Dendritic cell treated with granulocyte-macrophage colony-stimulating factor and Interleukin-4, amounts not matched to agents 40 ng/mL and 50 ng/mL, for 4 days (primary cell): ENCODE measurements at regions not wholly inside any gene's neighbourhood (a gene's known extent, or its start where the extent isn't known, plus 50 kb on each side); places are given as distances from the start of the nearest gene placed in this dataset.

Experiments used
- H3K27ac Mint-ChIP-seq: one replicate; pipeline ENCODE4 v1.8.0; 2022; ENCODE audit warnings: mild to moderate bottlenecking, mixed read lengths
- H3K27me3 Mint-ChIP-seq: one replicate; pipeline ENCODE4 v1.8.0; 2022; ENCODE audit warnings: mild to moderate bottlenecking, mixed read lengths
- H3K36me3 Mint-ChIP-seq: one replicate; pipeline ENCODE4 v1.8.0; 2022; ENCODE audit warnings: low read depth, mixed read lengths
- H3K4me1 Mint-ChIP-seq: one replicate; pipeline ENCODE4 v1.8.0; 2022; ENCODE audit warnings: low read depth, mixed read lengths
- H3K4me3 Mint-ChIP-seq: one replicate; pipeline ENCODE4 v1.8.0; 2022; ENCODE audit warnings: mild to moderate bottlenecking, moderate library complexity, mixed read lengths
- H3K9me3 Mint-ChIP-seq: one replicate; pipeline ENCODE4 v1.8.0; 2022; ENCODE audit warnings: mixed read lengths
- intact Hi-C: fragments of 100-400 bp; cut with micrococcal nuclease; formaldehyde crosslinking; loops from one replicate; pipeline ENCODE4 v1.15.0; 2022

DNA sequence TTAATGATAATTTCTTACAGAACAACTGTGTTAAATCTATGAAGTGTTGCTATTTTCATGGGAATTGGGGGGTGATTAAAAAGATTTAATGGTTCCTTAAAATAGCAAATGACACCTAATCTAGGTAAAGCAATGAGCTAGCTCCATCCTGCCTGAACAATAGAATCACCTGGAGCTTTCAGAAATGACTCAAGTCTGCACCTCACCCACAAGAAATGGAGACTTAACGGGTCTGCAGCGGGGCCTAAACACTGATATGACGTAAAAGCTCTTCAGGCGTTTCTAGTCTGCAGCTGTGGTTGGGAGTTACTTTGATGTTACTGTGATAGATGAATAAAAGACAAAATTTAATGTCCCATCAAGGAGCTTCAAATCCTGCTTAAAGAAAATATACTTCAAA lies 328.2 kb downstream of the RND3 start:
- H3K4me1 Mint-ChIP-seq: no peaks in the 10 kb centered on the region
- H3K36me3 Mint-ChIP-seq: no peaks in the 10 kb centered on the region
- H3K4me3 Mint-ChIP-seq: no peak overlapping the region
- no peaks in the 10 kb centered on the region for H3K27me3 Mint-ChIP-seq
- H3K27ac Mint-ChIP-seq: no peak overlapping the region
- H3K9me3 Mint-ChIP-seq: no peaks in the 10 kb centered on the region
- intact Hi-C loops: no loop called here

DNA sequence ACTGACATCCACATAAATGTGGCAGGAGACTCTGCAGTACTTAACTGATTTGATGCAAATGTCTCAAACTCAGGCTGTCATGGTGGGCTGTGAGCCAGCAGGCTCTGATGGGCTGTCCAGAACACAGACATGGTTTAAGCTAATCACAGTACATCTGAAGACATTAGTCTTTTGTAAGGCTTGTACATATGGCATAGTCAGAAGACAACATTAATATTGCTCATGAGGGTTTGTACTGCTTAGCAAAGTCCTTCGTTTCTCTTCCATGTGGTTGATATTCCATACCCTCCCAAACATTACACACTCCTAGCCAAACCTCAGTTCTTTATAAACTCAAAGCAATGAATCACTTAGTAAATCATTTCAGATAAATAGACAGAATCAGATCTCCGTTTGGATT lies 330.6 kb downstream of the RND3 start:
- Mint-ChIP-seq H3K9me3 (peaks cover 8% of the 10 kb centered on the region), H3K27ac (no peak overlapping the region), H3K27me3 (no peaks in the 10 kb centered on the region)

DNA sequence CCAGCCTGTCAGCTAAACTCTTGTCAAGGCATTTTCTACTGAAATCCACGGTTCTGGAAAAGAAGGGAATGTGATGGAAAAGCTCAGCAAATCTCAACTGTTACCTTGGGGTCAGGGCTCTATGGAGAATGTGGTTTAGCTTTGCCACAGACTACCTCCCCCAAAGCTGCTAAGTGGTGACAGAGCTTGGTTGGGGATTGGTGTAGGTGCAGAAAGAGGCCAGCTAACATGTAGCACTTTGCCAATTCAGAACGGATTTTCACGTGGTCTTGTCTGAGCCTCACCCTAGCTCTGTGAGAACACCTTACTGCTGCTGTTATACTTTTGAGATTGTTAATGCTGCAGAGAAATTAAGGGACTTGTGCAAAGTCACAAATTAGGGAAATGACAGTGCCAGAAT lies 331.1 kb downstream of the RND3 start:
- no peak overlapping the region for H3K27ac Mint-ChIP-seq
- H3K4me3 Mint-ChIP-seq: no peak overlapping the region
- intact Hi-C loops: no loop called here
- peaks cover 8% of the 10 kb centered on the region for H3K9me3 Mint-ChIP-seq
- H3K27me3 Mint-ChIP-seq: no peaks in the 10 kb centered on the region
- no peaks in the 10 kb centered on the region for H3K36me3 Mint-ChIP-seq
- H3K4me1 Mint-ChIP-seq: no peaks in the 10 kb centered on the region

More for the DNA sequence above, 330.6 kb downstream of the RND3 start:
- Mint-ChIP-seq H3K36me3 (no peaks in the 10 kb centered on the region), H3K4me1 (no peaks in the 10 kb centered on the region), H3K4me3 (no peak overlapping the region)
- intact Hi-C loops: no loop called here

DNA sequence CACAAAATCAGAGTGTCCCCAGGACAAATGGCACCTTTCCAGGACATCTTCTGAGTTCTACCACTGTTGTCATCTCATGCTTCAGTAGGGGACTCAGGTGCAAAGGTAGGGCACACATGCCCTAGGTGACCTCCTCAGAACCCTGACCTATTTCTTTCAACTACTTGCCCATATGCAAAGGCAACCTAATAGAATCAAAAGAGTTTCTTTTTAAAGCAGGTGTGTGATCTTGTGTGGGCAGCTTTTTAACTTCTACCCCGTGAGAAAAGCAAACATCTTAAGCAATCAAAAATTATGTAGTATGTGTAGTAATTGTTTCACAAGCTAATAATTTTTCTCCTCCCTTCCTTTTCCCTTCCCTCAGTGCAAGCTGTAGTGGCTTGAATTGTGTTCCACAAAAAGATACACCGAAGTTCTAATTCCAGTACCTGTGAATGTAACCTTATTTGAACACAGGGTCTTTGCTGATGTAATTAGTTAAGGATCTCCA lies 333.1 kb downstream of the RND3 start:
- Mint-ChIP-seq H3K27me3 (no peaks in the 10 kb centered on the region), H3K9me3 (peaks cover 8% of the 10 kb centered on the region), H3K36me3 (no peaks in the 10 kb centered on the region), H3K27ac (no peak overlapping the region), H3K4me1 (no peaks in the 10 kb centered on the region), H3K4me3 (no peak overlapping the region)
- intact Hi-C loops: no loop called here

DNA sequence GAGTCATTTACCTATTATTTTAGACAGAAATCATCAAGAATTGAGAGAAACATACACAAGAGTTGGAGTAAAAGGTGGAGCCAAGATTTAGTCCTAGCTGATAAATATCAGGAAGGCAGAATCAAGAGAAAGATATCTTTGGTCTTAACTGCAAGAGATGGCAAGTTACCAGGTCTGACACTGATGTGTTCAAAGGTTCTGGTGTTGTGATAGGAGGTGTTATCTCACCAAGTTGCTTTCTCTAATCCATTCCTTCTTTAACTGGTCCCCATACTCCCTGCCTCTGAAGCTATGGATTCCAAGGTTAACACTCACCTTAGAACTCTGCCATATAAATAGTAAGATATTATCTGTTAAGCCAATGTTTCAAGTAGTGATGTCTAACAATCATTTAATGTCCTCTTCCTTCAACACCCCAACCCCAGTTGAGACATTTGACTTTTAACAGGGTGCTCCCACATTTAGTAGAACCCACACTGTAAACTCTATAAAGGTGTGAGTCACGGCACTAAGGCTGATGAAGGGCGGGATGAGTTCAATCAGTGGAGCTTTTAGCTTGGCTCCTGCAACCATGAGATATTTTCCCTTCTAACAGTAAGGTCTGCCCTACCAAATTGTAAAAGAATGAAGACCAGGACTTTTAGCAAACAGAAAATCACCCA lies 333.7 kb downstream of the RND3 start:
- H3K9me3 Mint-ChIP-seq: peaks cover 9% of the 10 kb centered on the region
- no peak overlapping the region for H3K4me3 Mint-ChIP-seq
- no peaks in the 10 kb centered on the region for H3K36me3 Mint-ChIP-seq
- H3K27ac Mint-ChIP-seq: no peak overlapping the region
- H3K27me3 Mint-ChIP-seq: no peaks in the 10 kb centered on the region
- H3K4me1 Mint-ChIP-seq: no peaks in the 10 kb centered on the region
- intact Hi-C loops: no loop called here

DNA sequence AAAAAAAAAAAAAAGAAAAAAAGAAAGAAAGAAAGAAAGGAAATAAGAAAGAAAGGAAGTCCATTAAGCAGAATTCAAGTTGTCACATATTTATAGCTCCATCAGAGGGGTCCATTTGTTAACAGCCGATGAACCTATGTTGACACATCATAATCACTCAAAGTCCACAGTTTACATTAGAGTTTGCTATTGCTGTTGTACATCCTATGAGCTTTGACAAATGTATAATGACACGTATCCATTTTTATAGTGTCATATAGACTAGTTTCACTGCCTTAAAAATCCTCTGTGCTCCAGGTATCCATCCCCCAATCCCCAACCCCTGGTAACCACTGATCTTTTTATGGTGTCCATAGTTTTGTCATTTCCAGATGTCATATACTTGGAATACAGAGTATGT lies 335.2 kb downstream of the RND3 start:
- H3K36me3 Mint-ChIP-seq: no peaks in the 10 kb centered on the region
- no peaks in the 10 kb centered on the region for H3K27me3 Mint-ChIP-seq
- intact Hi-C loops: no loop called here
- H3K4me3 Mint-ChIP-seq: no peak overlapping the region
- peaks cover 24% of the 10 kb centered on the region for H3K9me3 Mint-ChIP-seq
- no peak overlapping the region for H3K27ac Mint-ChIP-seq
- H3K4me1 Mint-ChIP-seq: no peaks in the 10 kb centered on the region

DNA sequence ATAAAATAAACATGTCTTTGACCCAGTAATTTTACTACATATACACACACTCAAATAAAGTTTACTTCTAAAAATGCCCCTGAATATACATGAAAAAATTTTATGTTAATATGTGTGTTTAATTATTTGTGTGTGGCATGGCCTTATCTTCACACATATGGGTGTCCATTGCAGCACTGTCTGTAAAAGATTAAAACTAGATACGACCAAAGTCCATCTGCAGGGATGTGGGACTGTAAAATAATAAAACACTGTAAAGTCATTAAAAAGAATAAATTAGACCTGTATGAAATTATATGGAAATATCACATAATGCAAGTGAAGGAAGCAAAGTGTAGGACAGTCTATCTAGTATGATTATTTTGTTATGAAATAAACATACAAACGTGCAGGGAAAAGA lies 337.3 kb downstream of the RND3 start:
- Mint-ChIP-seq H3K36me3 (no peaks in the 10 kb centered on the region), H3K4me1 (no peaks in the 10 kb centered on the region), H3K27me3 (no peaks in the 10 kb centered on the region), H3K4me3 (no peak overlapping the region), H3K9me3 (peaks cover 45% of the 10 kb centered on the region), H3K27ac (no peak overlapping the region)
- intact Hi-C loops: no loop called here

DNA sequence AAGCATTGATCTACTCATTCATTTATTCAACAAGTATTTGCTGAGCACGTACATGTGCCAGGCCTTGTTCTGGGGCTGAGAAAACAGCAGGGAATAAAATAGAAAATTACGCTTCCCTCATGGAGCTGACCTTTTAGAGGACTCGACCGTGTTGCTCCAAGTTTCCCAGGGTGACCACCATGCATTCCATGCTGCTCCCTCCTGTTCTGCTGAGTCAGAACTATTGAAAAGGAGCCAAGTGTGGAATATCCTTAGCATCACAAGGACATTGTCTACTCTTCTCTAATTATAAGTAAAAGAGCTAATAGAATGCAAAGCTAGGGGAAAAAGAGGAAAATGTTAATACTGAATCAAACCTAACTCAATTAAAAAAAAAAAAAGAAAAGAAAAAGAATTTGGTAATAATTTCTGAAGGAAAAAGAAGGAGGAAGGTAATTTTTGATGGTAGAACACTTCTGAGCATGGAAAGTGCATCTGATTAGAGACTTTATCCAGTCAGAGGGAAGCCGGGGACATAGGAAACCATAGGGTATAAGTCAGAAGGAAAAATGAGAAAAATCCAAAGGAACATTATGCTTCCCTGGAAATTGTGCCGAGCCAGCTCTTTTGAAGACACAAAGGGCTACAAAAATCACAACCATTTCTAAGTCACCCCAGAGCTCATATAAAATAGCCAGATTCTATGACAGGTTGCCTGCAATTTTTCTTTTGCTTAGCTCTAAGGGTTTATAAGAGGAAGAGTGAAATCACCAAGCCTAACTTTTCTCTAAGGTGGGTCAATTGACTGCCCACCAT lies 339.4 kb downstream of the RND3 start:
- H3K4me1 Mint-ChIP-seq: no peaks in the 10 kb centered on the region
- no peak overlapping the region for H3K27ac Mint-ChIP-seq
- no peak overlapping the region for H3K4me3 Mint-ChIP-seq
- intact Hi-C loops: no loop called here
- H3K27me3 Mint-ChIP-seq: no peaks in the 10 kb centered on the region
- H3K36me3 Mint-ChIP-seq: no peaks in the 10 kb centered on the region
- H3K9me3 Mint-ChIP-seq: peaks cover 45% of the 10 kb centered on the region

DNA sequence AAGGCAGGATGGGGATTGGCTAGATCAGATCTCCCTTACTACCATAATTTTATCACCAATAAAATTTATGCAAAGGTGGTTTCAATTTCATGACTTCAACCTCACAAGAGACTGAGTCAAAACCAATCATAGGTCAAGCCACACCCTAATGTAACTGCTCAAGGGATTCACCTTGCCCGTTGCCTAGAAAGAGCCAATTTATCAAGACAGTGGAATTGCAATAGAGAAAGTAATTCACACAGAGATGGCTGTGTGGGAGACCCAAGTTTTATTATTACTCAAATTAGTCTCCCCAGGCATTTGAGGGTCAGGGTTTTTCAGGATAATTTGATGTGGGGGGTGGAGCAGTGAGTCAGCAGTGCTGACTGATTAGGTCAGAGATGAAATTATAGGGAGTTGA lies 340.6 kb downstream of the RND3 start:
- Mint-ChIP-seq H3K9me3 (peaks cover 43% of the 10 kb centered on the region), H3K27ac (no peak overlapping the region), H3K4me1 (no peaks in the 10 kb centered on the region), H3K36me3 (no peaks in the 10 kb centered on the region), H3K27me3 (no peaks in the 10 kb centered on the region), H3K4me3 (no peak overlapping the region)
- intact Hi-C loops: no loop called here

DNA sequence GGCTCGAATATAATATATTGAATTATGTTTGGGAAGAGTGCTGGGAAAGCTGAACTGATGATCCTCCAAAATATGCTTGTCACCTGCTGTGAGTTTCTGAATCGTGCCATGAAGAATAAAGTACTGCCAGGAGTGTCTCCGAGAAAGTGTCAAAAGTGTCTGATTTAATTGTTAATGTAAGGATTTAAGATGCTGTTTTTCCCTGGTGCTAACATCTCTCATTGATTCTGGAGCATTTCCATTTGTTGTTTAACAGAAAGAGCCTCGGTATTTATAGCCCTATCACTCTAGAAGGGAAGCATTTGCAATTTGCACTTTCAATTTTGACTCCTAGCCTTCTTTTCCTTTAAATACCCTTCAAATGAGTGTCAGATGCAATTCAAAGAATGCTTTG lies 342.2 kb downstream of the RND3 start:
- H3K9me3 Mint-ChIP-seq: peaks cover 43% of the 10 kb centered on the region
- H3K27me3 Mint-ChIP-seq: no peaks in the 10 kb centered on the region
- no peaks in the 10 kb centered on the region for H3K36me3 Mint-ChIP-seq
- intact Hi-C loops: no loop called here
- no peak overlapping the region for H3K27ac Mint-ChIP-seq
- no peaks in the 10 kb centered on the region for H3K4me1 Mint-ChIP-seq
- H3K4me3 Mint-ChIP-seq: no peak overlapping the region

DNA sequence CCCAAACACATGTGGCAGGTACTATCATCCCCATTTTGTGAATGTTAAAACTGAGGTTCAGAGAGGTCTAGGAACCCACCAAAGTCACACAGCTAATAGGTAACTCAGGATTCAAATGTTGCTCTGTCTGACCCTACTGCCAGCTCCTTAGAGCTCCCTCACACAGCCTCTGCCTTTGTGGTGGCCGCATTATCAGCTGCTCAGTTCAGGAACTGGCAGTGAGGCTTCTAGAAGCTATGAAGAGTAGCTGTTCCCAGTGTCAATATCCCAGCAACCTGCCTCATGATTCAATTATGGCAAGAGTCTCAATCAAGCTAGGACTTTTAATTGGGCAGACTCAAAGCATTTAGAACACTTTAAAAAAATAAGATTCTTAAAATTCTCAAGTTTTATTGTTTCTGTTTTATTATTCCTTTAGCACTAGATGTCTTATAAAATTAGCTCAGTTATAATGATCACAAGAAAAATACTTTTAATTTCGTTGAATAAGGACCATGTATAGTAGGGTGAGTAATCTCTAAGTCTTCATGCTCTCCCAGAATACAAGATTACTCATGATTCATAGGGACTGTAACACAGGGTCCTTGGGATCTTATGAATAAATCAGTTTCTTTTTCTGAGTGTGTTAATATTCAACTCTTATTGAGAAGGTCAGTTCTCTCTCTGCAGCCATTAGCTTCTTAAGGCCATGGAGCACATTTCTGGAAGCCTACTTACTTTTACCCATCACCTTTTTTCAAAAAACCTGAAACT lies 342.7 kb downstream of the RND3 start:
- H3K4me3 Mint-ChIP-seq: no peak overlapping the region
- H3K27ac Mint-ChIP-seq: no peak overlapping the region
- H3K4me1 Mint-ChIP-seq: no peaks in the 10 kb centered on the region
- H3K36me3 Mint-ChIP-seq: no peaks in the 10 kb centered on the region
- H3K9me3 Mint-ChIP-seq: peaks cover 43% of the 10 kb centered on the region
- no peaks in the 10 kb centered on the region for H3K27me3 Mint-ChIP-seq
- intact Hi-C loops: no loop called here

DNA sequence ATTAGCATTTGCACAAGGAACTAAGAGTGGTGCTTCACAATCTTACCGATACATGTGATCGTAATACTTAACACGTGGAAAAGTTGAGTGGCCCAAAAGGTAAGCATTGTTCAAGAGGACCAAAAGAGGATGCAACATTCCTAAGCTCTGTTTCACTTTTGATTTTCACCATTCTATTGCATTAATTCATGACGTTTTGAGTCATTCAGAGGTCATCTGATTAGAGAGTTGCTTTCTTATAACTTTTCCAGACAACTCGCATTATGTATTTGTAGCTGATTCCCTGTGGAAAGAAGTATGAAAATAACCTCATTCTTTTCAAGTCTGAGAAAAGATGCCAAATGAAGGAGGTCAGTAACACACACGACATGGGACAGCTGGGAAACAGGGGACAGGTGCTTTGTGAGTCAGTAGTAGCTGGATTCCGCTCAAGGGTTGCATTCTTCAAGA lies 344.4 kb downstream of the RND3 start:
- no peaks in the 10 kb centered on the region for H3K4me1 Mint-ChIP-seq
- no peak overlapping the region for H3K4me3 Mint-ChIP-seq
- H3K27ac Mint-ChIP-seq: no peak overlapping the region
- no peaks in the 10 kb centered on the region for H3K36me3 Mint-ChIP-seq
- peaks cover 46% of the 10 kb centered on the region for H3K9me3 Mint-ChIP-seq
- intact Hi-C loops: no loop called here
- H3K27me3 Mint-ChIP-seq: no peaks in the 10 kb centered on the region

DNA sequence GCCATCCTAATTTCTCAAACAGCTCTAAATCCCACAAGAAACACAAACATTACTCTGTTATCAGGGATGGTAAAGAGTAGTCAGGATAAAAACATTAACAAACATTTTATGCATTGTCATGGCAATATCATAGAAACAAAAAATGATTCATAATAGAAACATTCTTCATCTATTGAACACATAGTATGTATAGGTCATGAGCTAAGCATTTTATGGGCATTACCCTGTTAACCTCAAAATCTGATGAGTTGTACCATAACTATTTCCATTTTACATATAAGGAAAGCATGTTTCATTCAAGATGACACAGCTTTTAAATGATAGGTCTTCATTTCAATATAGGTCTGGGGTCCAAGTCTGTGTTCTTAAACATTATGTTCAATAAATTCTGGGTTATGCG lies 344.9 kb downstream of the RND3 start:
- peaks cover 46% of the 10 kb centered on the region for H3K9me3 Mint-ChIP-seq

More for the DNA sequence above, 344.9 kb downstream of the RND3 start:
- Mint-ChIP-seq H3K4me1 (no peaks in the 10 kb centered on the region), H3K36me3 (no peaks in the 10 kb centered on the region), H3K4me3 (no peak overlapping the region), H3K27ac (no peak overlapping the region), H3K27me3 (no peaks in the 10 kb centered on the region)
- intact Hi-C loops: no loop called here
